ENCODE measurements at regions not wholly inside any gene's neighbourhood (a gene's known extent, or its start where the extent isn't known, plus 50 kb on each side); places are given as distances from the start of the nearest gene placed in this dataset.

DNA sequence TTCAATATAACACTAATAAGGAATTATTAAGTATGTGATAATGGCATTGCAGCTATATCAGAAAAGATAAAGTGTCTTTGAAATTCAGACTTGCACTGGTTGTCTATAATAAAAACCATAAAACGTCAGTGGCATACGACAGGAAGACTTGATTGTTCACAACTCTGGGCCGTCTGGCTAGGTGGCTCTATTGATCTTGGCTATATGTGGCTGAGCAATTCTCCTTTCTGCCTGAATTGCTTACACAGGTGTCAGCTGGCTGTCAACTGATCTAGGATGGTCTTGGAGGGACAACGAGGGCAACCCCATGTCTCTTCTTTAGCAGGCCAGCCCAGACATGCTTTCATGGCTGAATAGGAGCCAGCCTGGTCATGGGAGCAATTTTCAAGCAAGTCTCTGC is 359.1 kb downstream of the QKI start:
- intact Hi-C loops (cut with DNase I; ENCODE audit: low total_unique reads) = no loop called here
- in situ Hi-C loops (cut with MboI; ENCODE audit: low sequenced_read_pairs in 4 of 4) = no loop called here
- no peaks in the 10 kb centered on the region for H3K9me3 ChIP-seq
- H3K4me3 ChIP-seq = no peak overlapping the region
- H3K27me3 ChIP-seq = no peaks in the 10 kb centered on the region
- H3K27ac ChIP-seq = no peak overlapping the region
- peaks cover 12 to 13% of the 10 kb centered on the region in 2 donors for H3K4me1 ChIP-seq
- DNase-seq (no peak), ATAC-seq (no peak)
- TF ChIP-seq CTCF (IDR thresholded peaks at IDR 0.05 in 4 of 5, conservative IDR thresholded peaks at IDR 0.05 in 1 of 5) (no peak), POLR2A (IDR thresholded peaks at IDR 0.05) (no peak)
- H3K36me3 ChIP-seq = no peaks in the 10 kb centered on the region

DNA sequence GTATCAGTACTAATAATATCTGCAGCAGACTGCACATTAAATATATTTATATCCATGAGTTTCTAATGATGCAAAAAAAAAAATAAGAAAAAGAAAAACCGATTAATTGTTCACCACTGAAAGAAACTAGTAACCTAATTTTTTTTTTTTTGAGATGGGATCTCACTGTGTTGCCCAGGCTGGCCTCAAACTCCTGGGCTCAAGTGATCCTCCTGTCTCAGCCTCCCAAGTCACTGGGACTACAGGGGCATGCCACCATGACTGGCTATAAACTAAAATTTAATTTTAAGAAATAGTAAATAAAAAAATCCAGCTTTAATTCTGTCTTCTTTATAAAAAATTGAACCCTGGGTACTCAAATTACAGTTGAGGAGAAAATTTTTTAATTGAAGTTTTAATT is 358.2 kb downstream of the QKI start:
- DNase-seq = no peak
- Histone ChIP-seq H3K36me3 (no peaks in the 10 kb centered on the region), H3K27ac (no peak overlapping the region), H3K4me1 (peaks cover 6 to 11% of the 10 kb centered on the region in 2 donors), H3K27me3 (no peaks in the 10 kb centered on the region), H3K9me3 (no peaks in the 10 kb centered on the region), H3K4me3 (no peak overlapping the region)
- no peak for TF ChIP-seq CTCF (IDR thresholded peaks at IDR 0.05 in 4 of 5, conservative IDR thresholded peaks at IDR 0.05 in 1 of 5)
- in situ Hi-C loops (cut with MboI; ENCODE audit: low sequenced_read_pairs in 4 of 4) (no loop called here), intact Hi-C loops (cut with DNase I; ENCODE audit: low total_unique reads) (no loop called here)
- no peak for ATAC-seq

GRCh38 chr6:163771180-163771579 is 356.7 kb downstream of the QKI start:
- peaks cover 0 to 3% of the 10 kb centered on the region in 2 donors for H3K4me1 ChIP-seq
- no peak for ATAC-seq
- TF ChIP-seq POLR2A (IDR thresholded peaks at IDR 0.05) = no peak
- H3K27me3 ChIP-seq = no peaks in the 10 kb centered on the region
- in situ Hi-C loops (cut with MboI; ENCODE audit: low sequenced_read_pairs in 4 of 4) = no loop called here
- no peak overlapping the region for H3K4me3 ChIP-seq
- no peak overlapping the region for H3K27ac ChIP-seq
- no peaks in the 10 kb centered on the region for H3K36me3 ChIP-seq
- no peaks in the 10 kb centered on the region for H3K9me3 ChIP-seq
- intact Hi-C loops (cut with DNase I; ENCODE audit: low total_unique reads) = no loop called here
- no peak for DNase-seq

GRCh38 chr6:163768905-163769304 is 354.4 kb downstream of the QKI start:
- H3K27ac ChIP-seq = no peak overlapping the region
- H3K27me3 ChIP-seq = no peaks in the 10 kb centered on the region
- no peak overlapping the region for H3K4me3 ChIP-seq
- no peaks in the 10 kb centered on the region for H3K9me3 ChIP-seq
- intact Hi-C loops (cut with DNase I; ENCODE audit: low total_unique reads) = no loop called here
- TF ChIP-seq CTCF (IDR thresholded peaks at IDR 0.05 in 4 of 5, conservative IDR thresholded peaks at IDR 0.05 in 1 of 5) (no peak), POLR2A (IDR thresholded peaks at IDR 0.05) (no peak)
- ATAC-seq (no peak), DNase-seq (no peak)
- H3K4me1 ChIP-seq = peaks cover 13 to 15% of the 10 kb centered on the region in 2 donors
- H3K36me3 ChIP-seq = no peaks in the 10 kb centered on the region
- in situ Hi-C loops (cut with MboI; ENCODE audit: low sequenced_read_pairs in 4 of 4) = no loop called here

GRCh38 chr6:163766936-163767335 is 352.4 kb downstream of the QKI start:
- ATAC-seq (no peak), DNase-seq (no peak)
- H3K4me1 ChIP-seq = peaks cover 13 to 15% of the 10 kb centered on the region in 2 donors
- intact Hi-C loops (cut with DNase I; ENCODE audit: low total_unique reads) (no loop called here), in situ Hi-C loops (cut with MboI; ENCODE audit: low sequenced_read_pairs in 4 of 4) (no loop called here)
- no peaks in the 10 kb centered on the region for H3K27me3 ChIP-seq
- no peak overlapping the region for H3K4me3 ChIP-seq
- H3K36me3 ChIP-seq = no peaks in the 10 kb centered on the region
- TF ChIP-seq CTCF (IDR thresholded peaks at IDR 0.05 in 4 of 5, conservative IDR thresholded peaks at IDR 0.05 in 1 of 5) (no peak), POLR2A (IDR thresholded peaks at IDR 0.05) (no peak)
- H3K27ac ChIP-seq = no peak overlapping the region
- no peaks in the 10 kb centered on the region for H3K9me3 ChIP-seq

Data from gastrocnemius medialis (tissue), 4 donors.